K562 (cell line): ENCODE measurements at regions not wholly inside any gene's neighbourhood (a gene's known extent, or its start where the extent isn't known, plus 50 kb on each side); places are given as distances from the start of the nearest gene placed in this dataset. TPM values are rescaled to one million over a fixed set of nuclear protein-coding genes. Genes with fewer than 3 reads are reported as not detected.

ENCODE experiments used
- ATAC-seq: fragments of 200-7000 bp; cut with Tn5 transposase; 3 replicates; pipeline ENCODE4 v1.9.1; 2020; ENCODE audit warnings: moderate library complexity
- BruUV-seq: library from RNA; stranded (reverse); fragments of 400-500 nt; replicated peaks from 2 replicates; lab custom pipeline; 2021; lab: Mats Ljungman, UMichigan
- CTCF ChIA-PET: fragments of 300-600 bp; formaldehyde crosslinking; extraction: SDS; loops from one replicate; lab custom pipeline; 2021; ENCODE audit warnings: low intra/inter-chr PET ratio; lab: Yijun Ruan, JAX
- POLR2A ChIA-PET: fragments of 300-600, 350-650 bp; sonication (Branson Sonifier 250); formaldehyde crosslinking; extraction: SDS; loops from one replicate; lab custom pipeline; 2021; ENCODE audit warnings: antibody characterized with exemption, inconsistent platforms; lab: Yijun Ruan, JAX
- DNase-seq, 4 experiments: peaks; one replicate each; pipeline versions ENCODE4 v3.0.0 to v3.0.0-alpha.2; 2011 to 2018; ENCODE audit warnings: low spot score in 3 of 4, mixed read lengths in 3 of 4; ENCODE audit errors: extremely low read depth in 1 of 4
- FAIRE-seq: peaks from 2 replicates; lab custom pipeline; 2011; peaks lifted over from hg19 to GRCh38; lab: Jason Lieb, UNC
- H2AFZ ChIP-seq: 2 replicates; pipeline ENCODE4 v1.6.0; 2011; ENCODE audit warnings: low read depth, low read length, control low read depth, inconsistent platforms
- H3K27ac ChIP-seq: fragments of 200-600 bp; 3 replicates; pipeline ENCODE4 v1.8.0; 2011; ENCODE audit warnings: low read depth, mild to moderate bottlenecking, control low read depth, inconsistent platforms, low read length, moderate library complexity, mixed read lengths; ENCODE audit errors: extremely low read depth
- H3K27me3 ChIP-seq, 2 experiments: fragments of 300-600 bp in 1 of 2; 2 replicates in 1 of 2; 3 replicates in 1 of 2; pipeline versions ENCODE4 v1.6.0 to v1.8.0; 2011; ENCODE audit warnings: inconsistent platforms in 2 of 2, low read length in 2 of 2, mild to moderate bottlenecking in 1 of 2, mixed read lengths in 1 of 2, moderate library complexity in 1 of 2; ENCODE audit not compliant: control insufficient read depth in 2 of 2, insufficient read depth in 2 of 2
- H3K36me3 ChIP-seq: fragments of 300-600 bp; 3 replicates; pipeline ENCODE4 v1.8.0; 2011; ENCODE audit warnings: mild to moderate bottlenecking, low read length, inconsistent platforms; ENCODE audit not compliant: control insufficient read depth, insufficient read depth
- H3K4me1 ChIP-seq, 2 experiments: fragments of 200-600 bp in 1 of 2; replicated peaks in 1 of 2; 2 replicates in 1 of 2; 3 replicates in 1 of 2; pipeline versions ENCODE4 v1.5.1 to v1.8.0; 2011; ENCODE audit warnings: inconsistent platforms in 2 of 2, low read length in 2 of 2, mild to moderate bottlenecking in 1 of 2, mixed read lengths in 1 of 2, moderate library complexity in 1 of 2; ENCODE audit not compliant: control insufficient read depth in 2 of 2, insufficient read depth in 2 of 2
- H3K4me2 ChIP-seq: 2 replicates; pipeline ENCODE4 v1.6.1; 2011; ENCODE audit warnings: low read length, control low read depth, inconsistent platforms, mixed read lengths; ENCODE audit not compliant: insufficient read depth
- H3K4me3 ChIP-seq: fragments of 200-600 bp; sonication (generic), shearing (Covaris generic); 2 replicates; pipeline ENCODE4 v1.5.1; 2016; ENCODE audit warnings: control low read depth, inconsistent platforms
- H3K79me2 ChIP-seq: fragments of 200-600 bp; 3 replicates; pipeline ENCODE4 v1.8.0; 2011; ENCODE audit warnings: low read length, inconsistent platforms; ENCODE audit not compliant: control insufficient read depth, insufficient read depth
- H3K9ac ChIP-seq, 2 experiments: 2 replicates each; pipeline versions ENCODE4 v1.6.0 to v1.6.1; 2011; ENCODE audit warnings: low read depth in 2 of 2, low read length in 2 of 2, control low read depth in 1 of 2, inconsistent platforms in 1 of 2, mild to moderate bottlenecking in 1 of 2, mixed read lengths in 1 of 2; ENCODE audit not compliant: insufficient read depth in 1 of 2
- H3K9me1 ChIP-seq: one replicate; pipeline ENCODE4 v1.6.0; 2011; ENCODE audit warnings: inconsistent platforms, mild to moderate bottlenecking, low read length, moderate library complexity; ENCODE audit not compliant: control insufficient read depth, insufficient read depth
- H3K9me3 ChIP-seq: replicated peaks from 2 replicates; pipeline ENCODE4 v1.5.1; 2011; ENCODE audit warnings: low read depth, low read length, inconsistent platforms; ENCODE audit not compliant: control insufficient read depth, insufficient read depth
- H4K20me1 ChIP-seq: replicated peaks from 2 replicates; pipeline ENCODE4 v1.6.1; 2011; ENCODE audit warnings: low read length, inconsistent platforms, mixed read lengths; ENCODE audit not compliant: control insufficient read depth, insufficient read depth
- CEBPB ChIP-seq: fragments of 450-650 bp; IDR thresholded peaks from 2 replicates; pipeline ENCODE4 v1.6.1; 2016; ENCODE audit warnings: missing genetic modification characterization, missing compliant biosample characterization
- CEBPG ChIP-seq, 3 experiments: fragments of 200-800 bp in 1 of 3; sonication (Bioruptor generic) in 1 of 3; sonication (generic) in 1 of 3; formaldehyde crosslinking in 1 of 3; IDR thresholded peaks in 2 of 3; conservative IDR thresholded peaks in 1 of 3; 2 replicates each; pipeline versions ENCODE4 v1.6.1 to v1.8.0; 2016 to 2022; ENCODE audit warnings: missing compliant biosample characterization in 2 of 3, missing genetic modification characterization in 2 of 3, mild to moderate bottlenecking in 1 of 3, missing genetic modification reagents in 1 of 3
- ZNF778 ChIP-seq: fragments of 450-650 bp; formaldehyde crosslinking; IDR thresholded peaks from 2 replicates; pipeline ENCODE4 v1.4.0; 2020; ENCODE audit warnings: mild to moderate bottlenecking, moderate library complexity
- in situ Hi-C: fragments of 300-500 bp; cut with MboI; formaldehyde crosslinking; loops from 4 replicates; pipeline ENCODE4 v1.15.0; 2018; ENCODE audit warnings: inconsistent platforms, mixed read lengths
- intact Hi-C: fragments of 100-400 bp; cut with micrococcal nuclease; formaldehyde crosslinking; loops from 2 replicates; pipeline ENCODE4 v1.14.2; 2022
- small RNA-seq: library from RNA; depleted of rRNA; stranded (forward); fragments of <200 nt; gene quantifications from one replicate; pipeline ENCODE3, GENCODE V24; 2014

DNA sequence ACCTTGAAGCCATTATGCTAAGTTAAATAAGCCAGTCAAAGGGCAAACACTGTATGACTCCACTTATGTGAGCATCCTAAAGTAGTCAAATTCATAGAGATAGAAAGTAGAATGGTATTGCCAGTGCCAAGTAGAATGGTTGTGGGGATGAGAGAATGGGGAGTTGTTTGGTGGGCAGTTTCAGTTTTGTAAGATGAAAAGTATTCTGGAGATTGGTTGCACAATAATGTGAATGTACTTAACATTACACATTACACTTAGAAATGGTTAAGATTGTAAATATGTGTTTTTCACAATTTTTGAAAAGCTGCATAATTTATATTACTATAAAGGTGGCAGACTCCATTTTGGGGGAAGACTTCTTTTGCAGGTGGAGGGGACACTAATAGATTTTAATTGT is 51.3 kb upstream of the CARMIL1 start:
- ATAC-seq (no peak), FAIRE-seq (no peak), DNase-seq (no peak)
- in situ Hi-C loops (loop anchor here (10.0 kb wide), 1 partner anchor 367 kb away; no protein-coding TSS in a partner anchor), intact Hi-C loops (no loop called here)
- TF ChIP-seq CEBPG (CRISPR knock-in tag; IDR thresholded peaks at IDR 0.05) (no peak), CEBPG (tag; conservative IDR thresholded peaks at IDR 0.05 in 1 of 2, IDR thresholded peaks at IDR 0.05 in 1 of 2) (peak in 1 of 2 experiments; percentile 43; a peak in 1 of 4 replicates), ZNF778 (CRISPR knock-in tag) (no peak), CEBPB (peak; percentile 66)
- Histone ChIP-seq H3K9me1 (no peaks in the 10 kb centered on the region), H3K27me3 (peaks cover 5 to 13% of the 10 kb centered on the region in 2 experiments; a peak in 3 of 5 replicates), H3K27ac (no peak overlapping the region), H3K9me3 (no peaks in the 10 kb centered on the region), H3K4me1 (no peaks in the 10 kb centered on the region), H3K4me2 (no peak overlapping the region), H3K36me3 (no peaks in the 10 kb centered on the region), H3K79me2 (no peaks in the 10 kb centered on the region), H2AFZ (no peak overlapping the region), H3K9ac (no peak overlapping the region), H4K20me1 (no peaks in the 10 kb centered on the region), H3K4me3 (no peak overlapping the region)
- ChIA-PET CTCF (no interaction called here), POLR2A (interaction anchor here (0.6 kb wide), 1 partner anchor 29 kb away, joined by 3 read pairs; no protein-coding TSS in a partner anchor)
- BruUV-seq: no TSS peak

Small RNA genes lying in the stretch of these regions (small RNA-seq; reads per million reads assigned to genes)
- gene RN7SL334P: not detected
